ENCODE measurements at regions not wholly inside any gene's neighbourhood (a gene's known extent, or its start where the extent isn't known, plus 50 kb on each side); places are given as distances from the start of the nearest gene placed in this dataset.

GRCh38 chr11:81022057-81022456 lies 1581.2 kb upstream of the TENM4 start:
- TF ChIP-seq CTCF (IDR thresholded peaks at IDR 0.05; ENCODE audit: low read depth, low read length, missing control alignments) = no peak
- no peak for DNase-seq
- in situ Hi-C loops (cut with HindIII; ENCODE audit: low pct_ligation_motif_present, low sequenced_read_pairs) = no loop called here
- H3K27me3 ChIP-seq (replicated peaks) = no peaks in the 10 kb centered on the region
- no peak overlapping the region for H3K27ac ChIP-seq
- H3K36me3 ChIP-seq (replicated peaks) = no peaks in the 10 kb centered on the region
- H3K4me3 ChIP-seq (ENCODE audit: low read depth, low read length) = no peak overlapping the region

- Histone ChIP-seq H3K36me3 (replicated peaks) (no peaks in the 10 kb centered on the region), H3K27ac (no peak overlapping the region), H3K4me3 (ENCODE audit: low read depth, low read length) (no peak overlapping the region), H3K27me3 (replicated peaks) (no peaks in the 10 kb centered on the region)
- DNase-seq = no peak
- TF ChIP-seq CTCF (IDR thresholded peaks at IDR 0.05; ENCODE audit: low read depth, low read length, missing control alignments) = no peak
- in situ Hi-C loops (cut with HindIII; ENCODE audit: low pct_ligation_motif_present, low sequenced_read_pairs) = no loop called here
These were observed 1569.8 kb upstream of the TENM4 start for GRCh38 chr11:81010631-81011030.

GRCh38 chr11:81007046-81007445 lies 1566.2 kb upstream of the TENM4 start:
- no peak overlapping the region for H3K4me3 ChIP-seq (ENCODE audit: low read depth, low read length)
- no peak for TF ChIP-seq CTCF (IDR thresholded peaks at IDR 0.05; ENCODE audit: low read depth, low read length, missing control alignments)
- no peak overlapping the region for H3K27ac ChIP-seq
- in situ Hi-C loops (cut with HindIII; ENCODE audit: low pct_ligation_motif_present, low sequenced_read_pairs) = no loop called here
- H3K27me3 ChIP-seq (replicated peaks) = no peaks in the 10 kb centered on the region
- no peaks in the 10 kb centered on the region for H3K36me3 ChIP-seq (replicated peaks)
- peak; percentile 2 for DNase-seq

GRCh38 chr11:81005595-81005994 lies 1564.8 kb upstream of the TENM4 start:
- no peak overlapping the region for H3K4me3 ChIP-seq (ENCODE audit: low read depth, low read length)
- TF ChIP-seq CTCF (IDR thresholded peaks at IDR 0.05; ENCODE audit: low read depth, low read length, missing control alignments) = no peak
- in situ Hi-C loops (cut with HindIII; ENCODE audit: low pct_ligation_motif_present, low sequenced_read_pairs) = no loop called here
- peak; percentile 86 for DNase-seq
- no peaks in the 10 kb centered on the region for H3K27me3 ChIP-seq (replicated peaks)
- H3K36me3 ChIP-seq (replicated peaks) = no peaks in the 10 kb centered on the region
- H3K27ac ChIP-seq = no peak overlapping the region

GRCh38 chr11:81004576-81004975 lies 1563.7 kb upstream of the TENM4 start:
- no peak for TF ChIP-seq CTCF (IDR thresholded peaks at IDR 0.05; ENCODE audit: low read depth, low read length, missing control alignments)
- Histone ChIP-seq H3K27me3 (replicated peaks) (no peaks in the 10 kb centered on the region), H3K36me3 (replicated peaks) (no peaks in the 10 kb centered on the region), H3K27ac (no peak overlapping the region), H3K4me3 (ENCODE audit: low read depth, low read length) (no peak overlapping the region)
- no peak for DNase-seq
- in situ Hi-C loops (cut with HindIII; ENCODE audit: low pct_ligation_motif_present, low sequenced_read_pairs) = no loop called here

- TF ChIP-seq CTCF (IDR thresholded peaks at IDR 0.05; ENCODE audit: low read depth, low read length, missing control alignments) = no peak
- in situ Hi-C loops (cut with HindIII; ENCODE audit: low pct_ligation_motif_present, low sequenced_read_pairs) = no loop called here
- H3K4me3 ChIP-seq (ENCODE audit: low read depth, low read length) = no peak overlapping the region
- no peaks in the 10 kb centered on the region for H3K36me3 ChIP-seq (replicated peaks)
- H3K27ac ChIP-seq = no peak overlapping the region
- H3K27me3 ChIP-seq (replicated peaks) = no peaks in the 10 kb centered on the region
- no peak for DNase-seq
These were observed 1561.5 kb upstream of the TENM4 start for GRCh38 chr11:81002374-81002773.

Data from brain microvascular endothelial cell (primary cell).